ENCODE measurements at regions not wholly inside any gene's neighbourhood (a gene's known extent, or its start where the extent isn't known, plus 50 kb on each side); places are given as distances from the start of the nearest gene placed in this dataset.

DNA sequence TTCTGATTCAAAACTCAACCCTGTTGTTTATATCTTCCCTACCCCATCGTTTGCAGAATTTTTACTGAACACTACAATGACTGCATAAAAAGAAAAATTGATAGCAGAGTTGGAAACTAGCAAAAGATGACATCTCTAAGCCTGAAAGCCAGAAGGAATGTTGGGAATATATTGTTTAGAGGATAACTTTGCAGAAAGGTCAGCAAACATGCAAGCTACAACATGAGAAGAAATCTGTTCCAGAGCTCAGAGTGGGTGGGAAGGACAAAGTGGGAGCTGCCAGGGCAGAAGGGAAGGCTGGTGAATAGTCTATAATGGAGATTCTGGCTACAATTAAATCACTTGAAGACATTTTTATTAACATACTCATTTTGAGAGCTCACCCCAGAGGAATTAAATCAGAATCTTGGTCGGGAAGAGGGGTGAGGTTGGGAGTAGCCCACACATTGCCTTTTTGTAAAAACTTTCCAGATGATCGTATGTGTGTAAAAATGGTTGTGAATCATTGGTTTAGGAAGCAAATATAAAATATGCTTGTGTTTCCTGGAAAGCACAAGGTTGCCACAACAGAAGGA lies 574.8 kb downstream of the FLRT2 start:
- TF ChIP-seq, protein P1, sequence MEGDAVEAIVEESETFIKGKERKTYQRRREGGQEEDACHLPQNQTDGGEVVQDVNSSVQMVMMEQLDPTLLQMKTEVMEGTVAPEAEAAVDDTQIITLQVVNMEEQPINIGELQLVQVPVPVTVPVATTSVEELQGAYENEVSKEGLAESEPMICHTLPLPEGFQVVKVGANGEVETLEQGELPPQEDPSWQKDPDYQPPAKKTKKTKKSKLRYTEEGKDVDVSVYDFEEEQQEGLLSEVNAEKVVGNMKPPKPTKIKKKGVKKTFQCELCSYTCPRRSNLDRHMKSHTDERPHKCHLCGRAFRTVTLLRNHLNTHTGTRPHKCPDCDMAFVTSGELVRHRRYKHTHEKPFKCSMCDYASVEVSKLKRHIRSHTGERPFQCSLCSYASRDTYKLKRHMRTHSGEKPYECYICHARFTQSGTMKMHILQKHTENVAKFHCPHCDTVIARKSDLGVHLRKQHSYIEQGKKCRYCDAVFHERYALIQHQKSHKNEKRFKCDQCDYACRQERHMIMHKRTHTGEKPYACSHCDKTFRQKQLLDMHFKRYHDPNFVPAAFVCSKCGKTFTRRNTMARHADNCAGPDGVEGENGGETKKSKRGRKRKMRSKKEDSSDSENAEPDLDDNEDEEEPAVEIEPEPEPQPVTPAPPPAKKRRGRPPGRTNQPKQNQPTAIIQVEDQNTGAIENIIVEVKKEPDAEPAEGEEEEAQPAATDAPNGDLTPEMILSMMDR (conservative IDR thresholded peaks at IDR 0.05) = no peak
- TF ChIP-seq ZFX (IDR thresholded peaks at IDR 0.05) = no peak

All from C4-2B (cell line).